Frontal cortex (tissue), 3 donors: ENCODE measurements at regions not wholly inside any gene's neighbourhood (a gene's known extent, or its start where the extent isn't known, plus 50 kb on each side); places are given as distances from the start of the nearest gene placed in this dataset.
A peak's percentile ranks its signal among the peaks of the same experiment; 100 is the strongest.
"Not testable (repeated sequence)": the region's sequence is repeated elsewhere in the genome, so short reads cannot be mapped to it uniquely, and the experiment has no call there.

Experiments used
- DNase-seq, 2 donors: peaks; one replicate each; pipeline ENCODE4 v3.0.0; 2012; ENCODE audit warnings: low spot score in 2 of 2
- FAIRE-seq: peaks from 2 replicates; lab custom pipeline; 2012; peaks lifted over from hg19 to GRCh38; lab: Jason Lieb, UNC
- donor health status: control.
- donor health status: control.
- donor health status: control.

- DNase-seq (no peak), FAIRE-seq (no peak)
Observed at GRCh38 chr6:81214414-81215091, 537.9 kb downstream of the TENT5A start.

- FAIRE-seq: no peak
- no peak for DNase-seq
Observed at GRCh38 chr6:81204731-81205130, 547.8 kb downstream of the TENT5A start.

- FAIRE-seq (no peak), DNase-seq (no peak)
Observed at GRCh38 chr6:81194374-81194773, 558.1 kb downstream of the TENT5A start.

- FAIRE-seq (no peak), DNase-seq (no peak)
Observed at GRCh38 chr6:81172056-81172740, 580.3 kb downstream of the TENT5A start.

- FAIRE-seq (no peak), DNase-seq (no peak)
Observed at GRCh38 chr6:81169166-81169565, 583.3 kb downstream of the TENT5A start.

- DNase-seq: no peak
Observed at GRCh38 chr6:81166770-81167169, 585.7 kb downstream of the TENT5A start.

GRCh38 chr6:81158956-81159355, 593.5 kb downstream of the TENT5A start:
- no peak for FAIRE-seq

More at GRCh38 chr6:81166770-81167169, 585.7 kb downstream of the TENT5A start:
- no peak for FAIRE-seq

GRCh38 chr6:81148751-81149150, 603.7 kb downstream of the TENT5A start:
- DNase-seq: no peak
- no peak for FAIRE-seq

More at GRCh38 chr6:81158956-81159355, 593.5 kb downstream of the TENT5A start:
- no peak for DNase-seq

GRCh38 chr6:81145506-81145905, 607.0 kb downstream of the TENT5A start:
- no peak for FAIRE-seq
- no peak for DNase-seq

- FAIRE-seq (no peak), DNase-seq (no peak)
Observed at GRCh38 chr6:81144346-81144745, 608.1 kb downstream of the TENT5A start.

GRCh38 chr6:81138236-81138635, 614.2 kb downstream of the TENT5A start:
- FAIRE-seq (no peak), DNase-seq (no peak)

GRCh38 chr6:81130969-81131368, 621.5 kb downstream of the TENT5A start:
- DNase-seq (no peak), FAIRE-seq (no peak)

GRCh38 chr6:81130061-81130460, 622.4 kb downstream of the TENT5A start:
- FAIRE-seq (no peak), DNase-seq (no peak)

- no peak for FAIRE-seq
- no peak for DNase-seq
Observed at GRCh38 chr6:81128671-81129070, 623.8 kb downstream of the TENT5A start.

- DNase-seq: no peak
- FAIRE-seq: no peak
Observed at GRCh38 chr6:81126150-81126549, 626.3 kb downstream of the TENT5A start.

GRCh38 chr6:81120280-81120679, 632.2 kb downstream of the TENT5A start:
- FAIRE-seq (no peak), DNase-seq (no peak)

- FAIRE-seq: no peak
- DNase-seq: no peak
Observed at GRCh38 chr6:81105998-81106397, 646.5 kb downstream of the TENT5A start.

GRCh38 chr6:81098109-81098814, 654.2 kb downstream of the TENT5A start:
- peak; percentile 81 for FAIRE-seq
- DNase-seq: no peak

GRCh38 chr6:81096464-81096863, 656.0 kb downstream of the TENT5A start:
- FAIRE-seq: not testable (repeated sequence)

GRCh38 chr6:81093051-81093450, 659.4 kb downstream of the TENT5A start:
- no peak for DNase-seq
- no peak for FAIRE-seq

More at GRCh38 chr6:81096464-81096863, 656.0 kb downstream of the TENT5A start:
- not testable (repeated sequence) for DNase-seq

- FAIRE-seq (no peak), DNase-seq (no peak)
Observed at GRCh38 chr6:81088145-81088544, 664.3 kb downstream of the TENT5A start.
